IMR-90 (cell line): ENCODE measurements at regions not wholly inside any gene's neighbourhood (a gene's known extent, or its start where the extent isn't known, plus 50 kb on each side); places are given as distances from the start of the nearest gene placed in this dataset.

Experiments
- ATAC-seq: fragments of 200-7000 bp; cut with Tn5 transposase; 2 replicates; pipeline ENCODE4 v1.9.1; 2020; ENCODE audit warnings: low read depth, mild to moderate bottlenecking, moderate library complexity
- BruUV-seq: library from RNA; stranded (reverse); fragments of 400-500 nt; replicated peaks from 2 replicates; lab custom pipeline; 2021; lab: Mats Ljungman, UMichigan
- CTCF ChIA-PET: fragments of 300-600 bp; formaldehyde crosslinking; extraction: SDS; loops from one replicate; lab custom pipeline; 2021; ENCODE audit warnings: antibody characterized with exemption; lab: Yijun Ruan, JAX
- POLR2A ChIA-PET: fragments of 300-600 bp; sonication (Branson Sonifier 250); formaldehyde crosslinking; loops from one replicate; lab custom pipeline; 2022; ENCODE audit warnings: antibody characterized with exemption; ENCODE audit not compliant: unreplicated experiment; lab: Charles Lee
- DNase-seq: peaks from one replicate; pipeline ENCODE4 v3.0.0; 2013
- H2AFZ ChIP-seq: replicated peaks from 2 replicates; pipeline ENCODE3; 2013; ENCODE audit warnings: low read length, mild to moderate bottlenecking; ENCODE audit not compliant: poor library complexity
- H2AK5ac ChIP-seq: 2 replicates; pipeline ENCODE4 v1.6.1; 2013; ENCODE audit warnings: low read depth, low read length, inconsistent platforms
- H2AK9ac ChIP-seq: replicated peaks from 2 replicates; pipeline ENCODE3; 2013; ENCODE audit warnings: mild to moderate bottlenecking, low read depth, low read length, moderate library complexity; ENCODE audit not compliant: poor library complexity
- H2BK120ac ChIP-seq: 2 replicates; pipeline ENCODE4 v1.6.1; 2013; ENCODE audit warnings: low read depth, low read length, inconsistent platforms
- H2BK15ac ChIP-seq: 3 replicates; pipeline ENCODE4 v1.6.1; 2013; ENCODE audit warnings: low read depth, low read length, inconsistent platforms
- H2BK20ac ChIP-seq: 2 replicates; pipeline ENCODE4 v1.6.1; 2013; ENCODE audit warnings: low read depth, mild to moderate bottlenecking, inconsistent platforms, low read length, moderate library complexity
- H2BK5ac ChIP-seq: 2 replicates; pipeline ENCODE4 v1.6.1; 2013; ENCODE audit warnings: mild to moderate bottlenecking, low read depth, low read length, inconsistent platforms; ENCODE audit not compliant: poor library complexity, severe bottlenecking
- H3K14ac ChIP-seq: replicated peaks from 2 replicates; pipeline ENCODE4 v1.6.1; 2013; ENCODE audit warnings: low read depth, low read length, inconsistent platforms
- H3K18ac ChIP-seq: 2 replicates; pipeline ENCODE4 v1.6.1; 2013; ENCODE audit warnings: low read depth, low read length, control low read depth
- H3K23ac ChIP-seq: 2 replicates; pipeline ENCODE4 v1.6.1; 2013; ENCODE audit warnings: low read depth, low read length, inconsistent platforms
- H3K27ac ChIP-seq: 2 replicates; pipeline ENCODE4 v1.5.1; 2013; ENCODE audit warnings: mild to moderate bottlenecking, control low read depth, low read length; ENCODE audit not compliant: insufficient read depth
- H3K27me3 ChIP-seq: 2 replicates; pipeline ENCODE4 v1.6.1; 2013; ENCODE audit warnings: low read length; ENCODE audit not compliant: control insufficient read depth, insufficient read depth
- H3K36me3 ChIP-seq: 2 replicates; pipeline ENCODE4 v1.6.1; 2013; ENCODE audit warnings: low read length, mixed read lengths; ENCODE audit not compliant: control insufficient read depth, insufficient read depth
- H3K4ac ChIP-seq: 2 replicates; pipeline ENCODE4 v1.6.1; 2013; ENCODE audit warnings: low read depth, low read length, inconsistent platforms
- H3K4me1 ChIP-seq: 2 replicates; pipeline ENCODE4 v1.6.1; 2013; ENCODE audit warnings: low read length, mixed read lengths; ENCODE audit not compliant: control insufficient read depth, insufficient read depth
- H3K4me2 ChIP-seq: 2 replicates; pipeline ENCODE4 v1.6.1; 2013; ENCODE audit warnings: low read depth, mild to moderate bottlenecking, control low read depth, low read length, moderate library complexity
- H3K4me3 ChIP-seq: 2 replicates; pipeline ENCODE4 v1.5.1; 2013; ENCODE audit warnings: low read depth, mild to moderate bottlenecking, control low read depth, low read length, moderate library complexity; ENCODE audit not compliant: insufficient read depth
- H3K56ac ChIP-seq: 2 replicates; pipeline ENCODE4 v1.6.1; 2013; ENCODE audit warnings: low read length, inconsistent platforms; ENCODE audit not compliant: insufficient read depth; ENCODE audit errors: extremely low read depth
- H3K79me1 ChIP-seq, 2 experiments: 2 replicates each; pipeline ENCODE4 v1.6.1; 2013; ENCODE audit warnings: low read length in 2 of 2, inconsistent platforms in 1 of 2, low read depth in 1 of 2
- H3K9ac ChIP-seq: 2 replicates; pipeline ENCODE4 v1.6.1; 2013; ENCODE audit warnings: low read depth, low read length, control low read depth
- H3K9me1 ChIP-seq: 2 replicates; pipeline ENCODE4 v1.6.1; 2013; ENCODE audit warnings: low read length, inconsistent platforms; ENCODE audit not compliant: insufficient read depth
- H3K9me3 ChIP-seq: 2 replicates; pipeline ENCODE4 v1.6.1; 2013; ENCODE audit warnings: low read length; ENCODE audit not compliant: control insufficient read depth, insufficient read depth
- H4K20me1 ChIP-seq: 2 replicates; pipeline ENCODE4 v1.6.1; 2013; ENCODE audit warnings: low read length, inconsistent platforms; ENCODE audit not compliant: insufficient read depth
- H4K5ac ChIP-seq: 2 replicates; pipeline ENCODE4 v1.6.1; 2013; ENCODE audit warnings: mild to moderate bottlenecking, low read depth, low read length, control low read depth
- H4K8ac ChIP-seq, 2 experiments: 2 replicates each; pipeline ENCODE4 v1.6.1; 2013; ENCODE audit warnings: low read depth in 2 of 2, low read length in 2 of 2, control low read depth in 1 of 2, inconsistent platforms in 1 of 2
- H4K91ac ChIP-seq: 2 replicates; pipeline ENCODE4 v1.6.1; 2013; ENCODE audit warnings: low read depth, low read length, inconsistent platforms; ENCODE audit not compliant: insufficient read depth
- BHLHE40 ChIP-seq: fragments of 150-350 bp; IDR thresholded peaks from 2 replicates; pipeline ENCODE4 v1.6.1; 2016; ENCODE audit warnings: mild to moderate bottlenecking, low read depth, low read length
- CHD1 ChIP-seq: IDR thresholded peaks from 2 replicates; pipeline ENCODE4 v1.6.1; 2012; ENCODE audit warnings: low read depth, low read length, improper control_type of control experiment
- ELK1 ChIP-seq: fragments of 150-350 bp; IDR thresholded peaks from 2 replicates; pipeline ENCODE4 v1.6.1; 2016; ENCODE audit warnings: low read depth, mild to moderate bottlenecking, low read length, moderate library complexity, borderline replicate concordance
- MAFK ChIP-seq: IDR thresholded peaks from 2 replicates; pipeline ENCODE4 v1.6.1; 2012; ENCODE audit warnings: low read depth, low read length, improper control_type of control experiment
- MAZ ChIP-seq: IDR thresholded peaks from 2 replicates; pipeline ENCODE4 v1.6.1; 2012; ENCODE audit warnings: low read depth, mild to moderate bottlenecking, low read length, improper control_type of control experiment, moderate library complexity, borderline replicate concordance
- MXI1 ChIP-seq: IDR thresholded peaks from 2 replicates; pipeline ENCODE4 v1.6.1; 2012; ENCODE audit warnings: low read depth, mild to moderate bottlenecking, low read length, moderate library complexity, borderline replicate concordance
- NFE2L2 ChIP-seq: fragments of 150-350 bp; IDR thresholded peaks from 2 replicates; pipeline ENCODE4 v1.6.1; 2016; ENCODE audit warnings: low read depth, mild to moderate bottlenecking, low read length
- POLR2A ChIP-seq: IDR thresholded peaks from 2 replicates; pipeline ENCODE4 v1.6.1; 2012; ENCODE audit warnings: mild to moderate bottlenecking, low read depth, low read length
- RCOR1 ChIP-seq: IDR thresholded peaks from 2 replicates; pipeline ENCODE4 v1.6.1; 2012; ENCODE audit warnings: mild to moderate bottlenecking, low read length, improper control_type of control experiment; ENCODE audit not compliant: insufficient replicate concordance
- RFX5 ChIP-seq: IDR thresholded peaks from 2 replicates; pipeline ENCODE4 v1.8.0; 2012; ENCODE audit warnings: low read depth, mild to moderate bottlenecking, low read length, moderate library complexity
- SMC3 ChIP-seq: fragments of 150-350 bp; IDR thresholded peaks from 2 replicates; pipeline ENCODE4 v1.6.1; 2016; ENCODE audit warnings: low read depth, mild to moderate bottlenecking, antibody characterized with exemption, low read length, moderate library complexity
- USF2 ChIP-seq: fragments of 150-350 bp; IDR thresholded peaks from 2 replicates; pipeline ENCODE4 v1.6.1; 2017; ENCODE audit warnings: mild to moderate bottlenecking, antibody characterized with exemption, low read length, low read depth
- WGBS, 2 experiments: methylation state at CpG; one replicate each; pipeline versions ENCODE4 v1.1.5 to v1.1.7; 2013; ENCODE audit warnings: missing lambda C conversion rate in 2 of 2; ENCODE audit not compliant: insufficient read length in 1 of 2; ENCODE audit errors: extremely low coverage in 2 of 2; 5-methylcytosine and 5-hydroxymethylcytosine counted together
- dilution Hi-C: fragments of 300-500 bp; cut with HindIII; formaldehyde crosslinking; loops from one replicate; pipeline ENCODE4 v1.14.3; 2018; ENCODE audit warnings: low sequenced_read_pairs; ENCODE audit not compliant: unreplicated experiment
- in situ Hi-C: fragments of 300-500 bp; cut with MboI; formaldehyde crosslinking; loops from 3 replicates; pipeline ENCODE4 v1.14.3; 2019; ENCODE audit warnings: low sequenced_read_pairs, inconsistent platforms, mixed read lengths
- intact Hi-C: fragments of 100-400 bp; cut with micrococcal nuclease; formaldehyde crosslinking; loops from 2 replicates; pipeline ENCODE4 v1.10.0; 2022
- TF ChIP-seq, protein P1 (sequence below): conservative IDR thresholded peaks from 2 replicates; pipeline ENCODE4 v1.5.1; 2012; ENCODE audit warnings: mild to moderate bottlenecking, low read depth, low read length, improper control_type of control experiment

GRCh38 chr16:87093804-87094555, 223.2 kb downstream of the C16orf95 start:
- Histone ChIP-seq H3K27ac (no peak overlapping the region), H3K9me1 (no peaks in the 10 kb centered on the region), H3K27me3 (peaks cover 71% of the 10 kb centered on the region), H3K4ac (no peak overlapping the region), H2BK5ac (no peak overlapping the region), H4K20me1 (no peaks in the 10 kb centered on the region), H3K4me1 (no peaks in the 10 kb centered on the region), H2BK15ac (no peak overlapping the region), H4K8ac (no peak overlapping the region), H2AK5ac (no peak overlapping the region), H3K4me3 (no peak overlapping the region), H3K18ac (no peak overlapping the region), H3K36me3 (no peaks in the 10 kb centered on the region), H3K4me2 (no peak overlapping the region), H4K5ac (no peak overlapping the region), H3K56ac (no peak overlapping the region), H4K91ac (no peak overlapping the region), H3K14ac (no peak overlapping the region), H2BK20ac (no peak overlapping the region), H3K9ac (no peak overlapping the region), H3K9me3 (peaks cover 5% of the 10 kb centered on the region; the same call in 1 of the 2 replicates), H2AK9ac (no peak overlapping the region), H3K23ac (no peak overlapping the region), H2AFZ (no peak overlapping the region), H2BK120ac (no peak overlapping the region), H3K79me1 (no peaks in the 10 kb centered on the region)
- dilution Hi-C loops (no loop called here), intact Hi-C loops (no loop called here), in situ Hi-C loops (no loop called here)
- ATAC-seq, result no peak
- TF ChIP-seq SMC3 (no peak), RFX5 (no peak), NFE2L2 (no peak), ELK1 (no peak), BHLHE40 (no peak), USF2 (no peak), CHD1 (no peak), MXI1 (no peak), MAZ (no peak), RCOR1 (no peak), MAFK (no peak), POLR2A (no peak)
- TF ChIP-seq, protein P1, sequence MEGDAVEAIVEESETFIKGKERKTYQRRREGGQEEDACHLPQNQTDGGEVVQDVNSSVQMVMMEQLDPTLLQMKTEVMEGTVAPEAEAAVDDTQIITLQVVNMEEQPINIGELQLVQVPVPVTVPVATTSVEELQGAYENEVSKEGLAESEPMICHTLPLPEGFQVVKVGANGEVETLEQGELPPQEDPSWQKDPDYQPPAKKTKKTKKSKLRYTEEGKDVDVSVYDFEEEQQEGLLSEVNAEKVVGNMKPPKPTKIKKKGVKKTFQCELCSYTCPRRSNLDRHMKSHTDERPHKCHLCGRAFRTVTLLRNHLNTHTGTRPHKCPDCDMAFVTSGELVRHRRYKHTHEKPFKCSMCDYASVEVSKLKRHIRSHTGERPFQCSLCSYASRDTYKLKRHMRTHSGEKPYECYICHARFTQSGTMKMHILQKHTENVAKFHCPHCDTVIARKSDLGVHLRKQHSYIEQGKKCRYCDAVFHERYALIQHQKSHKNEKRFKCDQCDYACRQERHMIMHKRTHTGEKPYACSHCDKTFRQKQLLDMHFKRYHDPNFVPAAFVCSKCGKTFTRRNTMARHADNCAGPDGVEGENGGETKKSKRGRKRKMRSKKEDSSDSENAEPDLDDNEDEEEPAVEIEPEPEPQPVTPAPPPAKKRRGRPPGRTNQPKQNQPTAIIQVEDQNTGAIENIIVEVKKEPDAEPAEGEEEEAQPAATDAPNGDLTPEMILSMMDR, result no peak
- ChIA-PET POLR2A (no interaction called here), CTCF (no interaction called here)
- no peak for DNase-seq
- 67% methylated on average over 4 of the region's 18 CpGs; no CpG with 5 or more reads in 1 of the 2 experiments for WGBS, 2 experiments
- no TSS peak for BruUV-seq
